ENCODE measurements at regions not wholly inside any gene's neighbourhood (a gene's known extent, or its start where the extent isn't known, plus 50 kb on each side); places are given as distances from the start of the nearest gene placed in this dataset.

GRCh38 chr18:1875219-1875618, 696.1 kb downstream of the METTL4 start:
- TF ChIP-seq POLR2AphosphoS5 (IDR thresholded peaks at IDR 0.05): no peak
- no peak for TF ChIP-seq CTCF (IDR thresholded peaks at IDR 0.05)

Data from stomach (tissue), 4 donors.